Ovary (tissue), 7 donors: ENCODE measurements at regions not wholly inside any gene's neighbourhood (a gene's known extent, or its start where the extent isn't known, plus 50 kb on each side); places are given as distances from the start of the nearest gene placed in this dataset.

Source experiments
- DNase-seq, 5 donors: peaks; one replicate each; pipeline ENCODE4 v3.0.0-alpha.2; 2019 to 2020
- H3K27ac ChIP-seq, 2 donors: fragments of 200-600 bp; one replicate each; pipeline versions ENCODE4 v1.5.1 to v1.8.0; 2019 to 2022
- H3K27me3 ChIP-seq: fragments of 200-600 bp; one replicate; pipeline ENCODE4 v1.8.0; 2022
- H3K36me3 ChIP-seq: fragments of 200-600 bp; sonication (generic); one replicate; pipeline ENCODE4 v1.5.1; 2019
- H3K4me1 ChIP-seq: one replicate; pipeline ENCODE4 v1.8.1; 2013; ENCODE audit warnings: mild to moderate bottlenecking, moderate library complexity; ENCODE audit not compliant: insufficient read depth
- H3K4me3 ChIP-seq: fragments of 200-600 bp; sonication (generic); one replicate; pipeline ENCODE4 v1.5.1; 2017
- H3K9me3 ChIP-seq, 2 donors: fragments of 200-600 bp in 1 of 2; sonication (generic) in 1 of 2; one replicate each; pipeline versions ENCODE4 v1.5.1 to v1.8.1; 2013 to 2019; ENCODE audit warnings: mild to moderate bottlenecking in 1 of 2, moderate library complexity in 1 of 2
- EP300 ChIP-seq: sonication (generic); formaldehyde crosslinking; IDR thresholded peaks from one replicate; pipeline ENCODE4 v1.6.1; 2017; ENCODE audit warnings: antibody characterized with exemption
- POLR2A ChIP-seq: fragments of 450-650 bp; IDR thresholded peaks from one replicate; pipeline ENCODE4 v1.6.1; 2017; ENCODE audit warnings: antibody characterized with exemption, mild to moderate bottlenecking, moderate library complexity
- WGBS, 3 donors: extraction: QIAGEN DNeasy Blood & Tissue Kit in 1 of 3; methylation state at CpG; one replicate each; pipeline versions ENCODE4 v1.1.5 to v1.1.7; 2013 to 2017; 5-methylcytosine and 5-hydroxymethylcytosine counted together
- intact Hi-C, 4 donors: fragments of 100-400 bp; cut with DNase I; formaldehyde crosslinking; loops; one replicate each; pipeline versions ENCODE4 v1.11.0 to v1.15.1; 2022 to 2023
- TF ChIP-seq, protein P1 (sequence below), 3 donors: fragments of 450-650 bp in 2 of 3; fragments of 200-600 bp in 1 of 3; IDR thresholded peaks; one replicate each; pipeline versions ENCODE4 v1.5.1 to v1.8.0; 2016 to 2022; ENCODE audit warnings: antibody characterized with exemption in 3 of 3, mild to moderate bottlenecking in 1 of 3
- donor health status: DM: no; HTN: no; CAD: no; lungs with moderate emphysema.
- donor health status: DM: no; HTN: no; CAD: no.
- donor health status: Bipolar disorder and iron deficiency.
- donor health status: DM: no; HTN: no; CAD: no.
- donor health status: DM: yes; HTN: yes; CAD: no.

GRCh38 chr13:33911521-33911920, 93.6 kb downstream of the RFC3 start:
- no peak overlapping the region for H3K27ac ChIP-seq
- H3K36me3 ChIP-seq: no peaks in the 10 kb centered on the region
- no peaks in the 10 kb centered on the region for H3K9me3 ChIP-seq
- no peaks in the 10 kb centered on the region for H3K27me3 ChIP-seq
- H3K4me1 ChIP-seq: no peaks in the 10 kb centered on the region
- TF ChIP-seq, protein P1, sequence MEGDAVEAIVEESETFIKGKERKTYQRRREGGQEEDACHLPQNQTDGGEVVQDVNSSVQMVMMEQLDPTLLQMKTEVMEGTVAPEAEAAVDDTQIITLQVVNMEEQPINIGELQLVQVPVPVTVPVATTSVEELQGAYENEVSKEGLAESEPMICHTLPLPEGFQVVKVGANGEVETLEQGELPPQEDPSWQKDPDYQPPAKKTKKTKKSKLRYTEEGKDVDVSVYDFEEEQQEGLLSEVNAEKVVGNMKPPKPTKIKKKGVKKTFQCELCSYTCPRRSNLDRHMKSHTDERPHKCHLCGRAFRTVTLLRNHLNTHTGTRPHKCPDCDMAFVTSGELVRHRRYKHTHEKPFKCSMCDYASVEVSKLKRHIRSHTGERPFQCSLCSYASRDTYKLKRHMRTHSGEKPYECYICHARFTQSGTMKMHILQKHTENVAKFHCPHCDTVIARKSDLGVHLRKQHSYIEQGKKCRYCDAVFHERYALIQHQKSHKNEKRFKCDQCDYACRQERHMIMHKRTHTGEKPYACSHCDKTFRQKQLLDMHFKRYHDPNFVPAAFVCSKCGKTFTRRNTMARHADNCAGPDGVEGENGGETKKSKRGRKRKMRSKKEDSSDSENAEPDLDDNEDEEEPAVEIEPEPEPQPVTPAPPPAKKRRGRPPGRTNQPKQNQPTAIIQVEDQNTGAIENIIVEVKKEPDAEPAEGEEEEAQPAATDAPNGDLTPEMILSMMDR (IDR thresholded peaks at IDR 0.05): no peak
- TF ChIP-seq POLR2A: no peak
- no peak for DNase-seq
- 98 to 99% (median 99%) methylated on average over 3 of the region's 3 CpGs for WGBS, 3 donors
- H3K4me3 ChIP-seq: no peak overlapping the region
- intact Hi-C loops: no loop called here

DNA sequence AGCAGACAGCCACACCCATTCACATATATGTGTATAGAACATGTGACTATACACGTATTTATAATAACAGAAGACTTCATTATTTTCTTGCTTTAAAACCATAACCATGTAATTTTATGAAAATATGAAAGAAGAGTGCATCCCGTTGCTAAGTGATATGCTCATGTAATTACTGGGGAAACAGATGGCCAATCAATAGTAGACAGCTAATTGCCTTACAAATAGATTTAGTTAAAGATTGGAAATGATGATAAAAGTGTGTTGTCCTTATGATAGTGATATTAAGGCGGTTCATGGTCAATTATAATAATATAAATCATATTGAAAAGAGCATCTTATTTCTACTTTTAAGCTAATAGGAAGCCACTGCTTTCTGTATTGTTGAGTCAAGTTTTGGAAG, 95.9 kb downstream of the RFC3 start:
- no peaks in the 10 kb centered on the region for H3K9me3 ChIP-seq
- no peaks in the 10 kb centered on the region for H3K4me1 ChIP-seq
- no peaks in the 10 kb centered on the region for H3K27me3 ChIP-seq
- no peak overlapping the region for H3K4me3 ChIP-seq
- no peak for TF ChIP-seq EP300
- TF ChIP-seq, protein P1 (IDR thresholded peaks at IDR 0.05): no peak
- no peak for TF ChIP-seq POLR2A
- no peak overlapping the region for H3K27ac ChIP-seq
- H3K36me3 ChIP-seq: no peaks in the 10 kb centered on the region
- intact Hi-C loops: no loop called here
- 95 to 97% (median 97%) methylated on average over 3 of the region's 3 CpGs for WGBS, 3 donors
- DNase-seq: no peak

DNA sequence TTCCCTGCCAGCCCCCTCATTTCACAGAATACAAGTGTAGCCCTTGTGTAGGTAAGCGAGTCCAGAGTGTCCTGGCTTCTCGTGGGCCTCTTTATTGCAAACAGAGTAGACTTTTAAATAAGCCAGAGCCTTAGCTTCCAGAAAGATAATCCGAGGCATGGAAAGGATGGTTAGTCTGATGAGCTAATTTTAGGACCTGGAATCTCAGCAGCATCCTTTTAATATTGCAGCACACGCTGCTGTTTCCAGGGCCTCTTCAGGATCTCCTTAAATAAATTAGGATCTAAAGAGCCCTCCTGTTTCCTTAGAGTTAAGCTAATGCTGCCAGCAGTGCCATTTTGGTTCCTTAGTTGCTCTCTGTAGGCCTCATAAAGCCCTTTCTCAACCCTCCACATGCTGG, 99.2 kb downstream of the RFC3 start:
- Histone ChIP-seq H3K9me3 (no peaks in the 10 kb centered on the region), H3K4me3 (no peak overlapping the region), H3K27me3 (no peaks in the 10 kb centered on the region), H3K27ac (no peak overlapping the region), H3K4me1 (no peaks in the 10 kb centered on the region), H3K36me3 (no peaks in the 10 kb centered on the region)
- intact Hi-C loops: no loop called here
- TF ChIP-seq EP300 (no peak), POLR2A (no peak)
- TF ChIP-seq, protein P1 (IDR thresholded peaks at IDR 0.05): no peak
- WGBS, 3 donors: 54 to 64% (median 63%) methylated on average over 4 of the region's 4 CpGs
- DNase-seq: no peak

DNA sequence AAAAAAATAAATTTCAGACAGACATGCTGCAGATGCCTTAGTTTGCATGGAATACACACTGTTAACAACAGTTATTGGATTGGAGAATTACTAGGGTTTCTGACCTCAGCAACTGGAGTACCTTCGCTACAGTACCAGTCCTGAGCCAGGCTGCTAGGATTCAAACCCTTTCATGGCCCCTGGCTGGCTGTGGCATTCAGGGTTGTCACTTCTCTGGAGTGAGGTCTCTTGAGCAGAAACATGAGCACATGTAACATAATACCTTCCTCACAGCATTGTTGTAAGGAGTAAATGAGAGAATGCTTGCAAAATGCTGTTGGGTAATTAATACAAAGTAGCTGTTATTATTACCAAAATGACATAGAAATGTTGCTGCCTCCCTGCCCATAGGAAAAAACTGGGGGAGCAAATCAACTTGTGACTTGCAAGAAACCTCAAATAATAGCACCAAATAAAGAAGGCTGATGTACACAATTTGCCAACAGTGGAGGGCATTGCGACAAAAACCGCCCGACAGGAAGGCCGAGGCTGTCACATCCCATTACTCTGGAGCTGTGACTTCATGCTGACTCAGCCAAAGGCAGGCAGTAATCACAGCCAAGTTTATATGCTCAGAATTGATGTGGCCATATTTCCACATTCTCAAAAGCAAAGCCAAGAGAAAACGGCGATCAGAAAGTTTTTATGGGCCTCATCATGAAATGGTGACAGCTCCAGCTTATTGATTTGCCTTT, 100.4 kb downstream of the RFC3 start:
- TF ChIP-seq EP300 (no peak), POLR2A (no peak)
- TF ChIP-seq, protein P1 (IDR thresholded peaks at IDR 0.05): no peak
- Histone ChIP-seq H3K9me3 (no peaks in the 10 kb centered on the region), H3K27me3 (no peaks in the 10 kb centered on the region), H3K36me3 (no peaks in the 10 kb centered on the region), H3K27ac (no peak overlapping the region), H3K4me1 (no peaks in the 10 kb centered on the region), H3K4me3 (no peak overlapping the region)
- 88 to 91% (median 90%) methylated on average over 7 of the region's 7 CpGs for WGBS, 3 donors
- DNase-seq: no peak
- intact Hi-C loops: no loop called here
